GM19395 (cell line): ENCODE measurements at regions not wholly inside any gene's neighbourhood (a gene's known extent, or its start where the extent isn't known, plus 50 kb on each side); places are given as distances from the start of the nearest gene placed in this dataset.
"Not testable (repeated sequence)": the region's sequence is repeated elsewhere in the genome, so short reads cannot be mapped to it uniquely, and the experiment has no call there.

ENCODE experiments used
- ATAC-seq: cut with Tn5 transposase; IDR thresholded peaks from one replicate; pipeline ENCODE4 v1.9.1; 2021; ENCODE audit warnings: mild to moderate bottlenecking, moderate library complexity; ENCODE audit not compliant: unreplicated experiment

GRCh38 chr5:104353371-104353770 lies 790.8 kb upstream of the NUDT12 start:
- no peak for ATAC-seq

GRCh38 chr5:104352954-104353353 lies 790.4 kb upstream of the NUDT12 start:
- ATAC-seq: no peak

- no peak for ATAC-seq
These were observed 784.6 kb upstream of the NUDT12 start for GRCh38 chr5:104347119-104347708.

GRCh38 chr5:104345222-104346016 lies 782.8 kb upstream of the NUDT12 start:
- no peak for ATAC-seq

GRCh38 chr5:104344809-104345208 lies 782.2 kb upstream of the NUDT12 start:
- ATAC-seq: no peak

GRCh38 chr5:104327801-104328200 lies 765.2 kb upstream of the NUDT12 start:
- no peak for ATAC-seq

GRCh38 chr5:104326966-104327365 lies 764.4 kb upstream of the NUDT12 start:
- no peak for ATAC-seq

- no peak for ATAC-seq
These were observed 762.8 kb upstream of the NUDT12 start for GRCh38 chr5:104325356-104325755.

GRCh38 chr5:104316676-104317075 lies 754.1 kb upstream of the NUDT12 start:
- ATAC-seq: not testable (repeated sequence)

- no peak for ATAC-seq
These were observed 749.9 kb upstream of the NUDT12 start for GRCh38 chr5:104312481-104312880.

GRCh38 chr5:104305602-104306001 lies 743.0 kb upstream of the NUDT12 start:
- ATAC-seq: no peak

GRCh38 chr5:104299998-104300706 lies 737.6 kb upstream of the NUDT12 start:
- no peak for ATAC-seq

GRCh38 chr5:104298518-104298917 lies 735.9 kb upstream of the NUDT12 start:
- no peak for ATAC-seq

- ATAC-seq: no peak
These were observed 734.5 kb upstream of the NUDT12 start for GRCh38 chr5:104297076-104297475.

GRCh38 chr5:104295991-104296390 lies 733.4 kb upstream of the NUDT12 start:
- no peak for ATAC-seq

GRCh38 chr5:104283136-104283535 lies 720.5 kb upstream of the NUDT12 start:
- ATAC-seq: no peak

GRCh38 chr5:104273725-104274124 lies 711.1 kb upstream of the NUDT12 start:
- ATAC-seq: no peak

- no peak for ATAC-seq
These were observed 704.9 kb upstream of the NUDT12 start for GRCh38 chr5:104267320-104268015.

GRCh38 chr5:104266161-104266560 lies 703.6 kb upstream of the NUDT12 start:
- no peak for ATAC-seq

- ATAC-seq: no peak
These were observed 703.0 kb upstream of the NUDT12 start for GRCh38 chr5:104265531-104266140.

GRCh38 chr5:104247260-104247659 lies 684.7 kb upstream of the NUDT12 start:
- no peak for ATAC-seq
